ENCODE measurements at regions not wholly inside any gene's neighbourhood (a gene's known extent, or its start where the extent isn't known, plus 50 kb on each side); places are given as distances from the start of the nearest gene placed in this dataset.
A peak's percentile ranks its signal among the peaks of the same experiment; 100 is the strongest.
"Not testable (repeated sequence)": the region's sequence is repeated elsewhere in the genome, so short reads cannot be mapped to it uniquely, and the experiment has no call there.

DNA sequence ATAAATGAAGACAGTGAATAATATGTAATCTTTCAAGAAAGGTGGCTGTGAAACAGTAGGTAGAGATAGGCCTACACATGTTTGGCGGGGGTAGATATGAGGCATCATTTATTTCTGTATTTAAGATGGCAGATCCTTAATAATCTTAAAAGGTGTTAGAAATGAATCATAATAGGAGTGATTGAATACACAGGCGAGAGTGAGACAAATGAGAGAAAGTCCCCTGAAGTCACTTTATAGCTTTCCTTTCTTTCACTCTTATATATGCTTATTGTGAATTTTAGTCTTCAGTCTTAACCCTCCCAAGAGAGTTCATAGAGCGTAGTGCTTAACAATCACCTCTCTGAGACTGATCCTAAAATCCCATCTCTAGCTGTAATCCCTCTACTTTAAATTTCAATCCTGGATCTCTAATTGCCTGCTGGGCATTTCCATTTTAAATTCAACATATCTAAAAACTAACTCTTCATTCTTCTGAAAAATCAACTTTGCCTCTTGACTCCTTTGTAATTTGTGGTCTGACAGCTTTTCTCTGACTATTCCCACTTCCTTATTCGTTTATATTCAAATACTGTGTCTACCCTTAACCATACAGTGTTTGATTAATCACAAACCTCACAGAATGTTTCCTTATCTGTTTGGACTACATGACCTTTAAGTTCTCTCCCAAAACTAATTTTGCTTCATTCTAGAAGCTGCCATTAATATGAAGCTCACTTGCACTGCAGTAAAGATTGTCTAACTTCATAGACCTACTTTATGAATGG lies 463.7 kb upstream of the FSIP2 start:
- no peak for DNase-seq

GRCh38 chr2:185275979-185276378 lies 462.6 kb upstream of the FSIP2 start:
- DNase-seq: not testable (repeated sequence)

DNA sequence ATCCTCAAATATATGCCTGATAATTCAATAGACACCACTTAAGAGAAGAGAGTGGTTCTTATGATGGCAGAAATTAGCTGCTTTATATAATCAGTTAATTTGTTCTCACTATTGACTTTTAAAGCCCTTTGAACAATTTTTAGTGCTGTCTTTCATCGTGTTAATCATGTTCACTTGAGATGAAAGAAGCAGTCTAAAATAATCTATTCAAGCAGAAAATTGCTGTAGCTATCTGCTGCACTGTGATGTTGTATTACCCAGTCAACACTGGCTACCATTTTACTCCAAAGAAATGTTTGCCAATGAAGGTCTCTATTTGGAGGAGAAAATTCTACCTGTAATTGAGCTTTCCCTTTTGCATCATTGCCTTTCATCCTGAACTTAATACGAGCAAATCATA lies 459.8 kb upstream of the FSIP2 start:
- DNase-seq: no peak

DNA sequence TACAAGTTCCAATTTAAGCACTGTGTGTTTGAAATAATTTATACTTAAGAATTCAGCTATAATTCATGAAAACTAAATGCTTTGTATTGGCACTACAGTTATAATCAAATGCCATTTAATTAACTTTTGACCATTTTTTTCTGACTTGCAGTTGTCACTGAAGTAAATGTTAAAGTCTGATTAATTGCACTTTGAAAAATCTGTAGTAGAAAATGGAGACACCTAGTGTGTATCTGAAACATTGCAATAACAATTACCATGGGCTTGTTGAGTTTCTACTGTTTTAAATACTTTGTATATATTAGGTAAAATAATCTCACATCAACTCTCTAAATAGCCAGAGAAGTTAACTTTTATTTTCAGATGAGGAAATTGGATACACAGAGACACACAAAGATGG lies 458.6 kb upstream of the FSIP2 start:
- DNase-seq: no peak

DNA sequence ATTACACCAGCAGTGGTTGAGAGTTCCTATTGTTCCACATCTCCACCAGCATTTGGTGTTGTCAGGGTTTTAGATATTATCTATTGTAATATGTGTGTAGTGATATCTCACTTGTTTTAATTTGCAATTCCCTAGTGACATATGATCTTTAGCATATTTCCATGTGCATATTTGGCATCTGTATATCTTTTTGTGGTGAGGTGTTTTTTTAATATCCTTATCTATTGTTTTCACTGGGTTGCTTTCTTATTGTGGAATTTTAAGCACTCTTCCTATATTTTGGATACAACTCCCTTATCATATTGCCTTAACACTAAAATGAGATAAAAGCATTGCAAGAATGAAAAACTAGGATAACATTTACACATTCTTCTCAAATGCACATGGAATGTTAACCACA lies 453.9 kb upstream of the FSIP2 start:
- DNase-seq: no peak

DNA sequence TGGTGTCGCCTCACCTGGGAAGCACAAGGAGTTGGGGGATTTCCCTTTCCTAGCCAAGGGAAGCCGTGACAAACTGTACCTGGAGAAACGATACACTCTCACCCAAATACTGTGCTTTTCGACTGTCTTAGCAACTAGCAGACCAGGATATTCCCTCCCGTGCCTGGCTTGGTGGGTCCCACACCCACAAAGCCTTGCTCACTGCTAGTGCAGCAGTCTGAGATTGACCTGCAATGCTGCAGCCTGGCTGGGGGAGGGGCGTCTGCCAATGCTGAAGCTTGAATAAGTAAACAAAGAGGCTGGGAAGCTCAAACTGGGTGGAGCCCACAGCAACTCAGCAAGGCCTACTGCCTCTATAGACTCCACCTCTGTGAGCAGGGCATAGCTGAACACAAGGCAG lies 448.6 kb upstream of the FSIP2 start:
- DNase-seq: not testable (repeated sequence)

- DNase-seq: peak; percentile 0 to 1
Measured at GRCh38 chr2:185291035-185291647, 447.5 kb upstream of the FSIP2 start.

GRCh38 chr2:185299867-185300266 lies 438.7 kb upstream of the FSIP2 start:
- no peak for DNase-seq

GRCh38 chr2:185306119-185306518 lies 432.5 kb upstream of the FSIP2 start:
- DNase-seq: no peak

GRCh38 chr2:185316383-185316782 lies 422.2 kb upstream of the FSIP2 start:
- DNase-seq: no peak

GRCh38 chr2:185318271-185318724 lies 420.3 kb upstream of the FSIP2 start:
- no peak for DNase-seq

- DNase-seq: no peak
Measured at GRCh38 chr2:185335879-185336278, 402.7 kb upstream of the FSIP2 start.

- no peak for DNase-seq
Measured at GRCh38 chr2:185337033-185337432, 401.6 kb upstream of the FSIP2 start.

DNA sequence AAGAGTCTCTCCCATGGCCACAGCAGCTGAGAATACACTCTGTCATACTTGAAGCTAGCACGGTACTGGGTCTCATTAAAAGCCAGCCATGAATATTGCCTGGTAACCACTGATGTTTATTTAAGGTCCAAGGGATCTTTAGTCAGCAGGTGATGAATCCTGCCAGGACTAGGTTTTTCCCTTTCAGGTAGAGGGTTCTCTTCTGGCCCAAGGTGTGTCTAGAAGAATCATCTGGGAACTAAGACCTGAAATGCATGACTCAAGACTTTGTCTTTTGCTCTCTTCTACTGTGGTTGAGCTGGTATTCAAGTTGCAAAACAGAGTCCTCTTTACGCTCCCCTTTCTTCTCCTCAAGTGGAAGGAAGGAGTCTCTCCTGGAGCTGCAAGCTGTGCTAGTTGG lies 400.5 kb upstream of the FSIP2 start:
- no peak for DNase-seq

GRCh38 chr2:185347445-185347844 lies 391.2 kb upstream of the FSIP2 start:
- no peak for DNase-seq

DNA sequence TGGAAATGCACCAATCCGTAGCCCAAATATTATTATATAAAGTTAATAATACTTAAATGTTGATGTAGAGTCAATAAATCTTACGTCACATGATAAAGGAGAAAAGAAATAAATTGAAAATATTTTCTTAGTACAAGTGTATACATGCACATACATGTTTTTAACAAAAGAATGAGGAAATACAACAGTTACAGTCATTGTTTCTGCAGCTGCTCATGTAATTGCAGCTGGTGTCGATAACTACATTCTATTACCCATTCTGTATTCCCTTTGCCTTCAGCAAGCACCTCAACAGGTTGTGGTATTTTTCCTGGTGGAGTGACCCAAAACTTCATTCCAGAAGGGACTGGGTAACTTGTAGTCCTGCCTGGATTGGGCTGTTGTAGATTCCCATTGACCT lies 377.8 kb upstream of the FSIP2 start:
- DNase-seq: no peak

- DNase-seq: no peak
Measured at GRCh38 chr2:185372188-185372587, 366.4 kb upstream of the FSIP2 start.

DNA sequence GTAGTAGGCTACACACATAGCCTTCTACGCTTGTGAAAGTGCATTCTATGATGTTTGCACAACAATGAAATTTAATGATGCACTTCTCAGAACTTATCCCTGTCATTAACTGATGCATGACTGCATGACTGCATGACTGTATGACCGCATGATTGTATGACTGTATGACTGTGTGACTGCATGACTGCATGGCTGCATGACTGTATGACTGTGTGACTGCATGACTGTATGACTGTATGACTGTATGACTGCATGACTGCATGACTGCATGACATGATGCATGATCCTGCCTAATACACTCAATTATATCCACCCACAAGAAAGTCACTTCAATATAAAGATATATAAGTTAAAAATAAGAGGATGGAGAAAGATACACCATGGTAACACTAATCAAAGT lies 365.4 kb upstream of the FSIP2 start:
- no peak for DNase-seq

GRCh38 chr2:185374878-185375277 lies 363.7 kb upstream of the FSIP2 start:
- no peak for DNase-seq

DNA sequence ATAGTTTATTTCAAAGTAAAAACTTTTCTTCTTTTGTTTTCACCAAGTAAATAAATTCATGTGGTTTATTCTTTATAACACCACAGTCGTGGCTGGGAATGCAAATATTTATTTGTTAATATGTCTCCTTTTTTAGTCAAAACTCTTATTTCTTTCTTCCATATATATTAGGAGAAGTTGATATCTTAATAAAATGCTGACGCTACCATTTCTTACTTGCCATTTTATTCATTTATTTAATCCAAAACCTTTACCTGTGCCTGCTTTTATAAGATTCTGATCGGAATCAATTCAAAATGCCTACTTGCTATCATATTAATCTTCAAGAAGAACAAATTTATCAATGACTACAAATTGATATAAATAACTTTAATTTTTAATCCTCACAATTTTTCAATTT lies 362.9 kb upstream of the FSIP2 start:
- no peak for DNase-seq

GRCh38 chr2:185381631-185382030 lies 357.0 kb upstream of the FSIP2 start:
- DNase-seq: no peak

DNA sequence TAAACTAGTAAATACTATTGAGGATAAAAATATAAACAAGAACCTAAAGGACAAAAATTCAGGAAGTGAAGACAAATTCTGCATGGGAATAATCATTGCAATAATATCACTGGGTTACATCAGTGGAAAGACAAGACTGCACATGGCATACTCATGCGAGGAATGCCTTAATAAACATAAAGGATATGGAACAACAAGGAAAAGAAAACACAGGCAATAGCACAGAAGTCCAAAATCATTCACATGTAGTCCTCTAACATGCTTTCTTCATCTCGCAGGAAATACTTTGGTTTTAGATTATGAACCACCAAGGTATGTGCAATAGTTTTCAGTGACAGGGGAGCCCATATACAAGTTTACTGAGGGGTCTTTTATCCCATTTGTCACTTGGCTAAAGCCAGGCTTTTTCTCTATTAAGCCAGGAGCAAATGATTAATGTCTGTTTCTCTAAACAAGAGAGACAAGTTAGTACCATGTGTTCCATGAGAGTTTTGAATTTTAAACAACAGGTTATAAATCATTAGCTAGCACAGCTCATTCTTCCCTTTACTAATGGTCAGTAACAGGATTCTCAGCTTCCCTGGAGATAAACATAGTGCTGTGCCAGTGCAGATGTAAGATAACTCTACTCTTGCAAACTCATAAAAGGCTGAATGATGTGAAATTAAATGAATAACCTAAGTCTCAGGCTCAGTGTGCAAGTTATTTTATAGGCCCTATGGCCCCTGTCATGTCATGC lies 353.6 kb upstream of the FSIP2 start:
- DNase-seq: no peak

- DNase-seq: no peak
Measured at GRCh38 chr2:185388226-185388625, 350.4 kb upstream of the FSIP2 start.

GRCh38 chr2:185391543-185391942 lies 347.1 kb upstream of the FSIP2 start:
- no peak for DNase-seq
